OCI-LY3 (cell line): ENCODE measurements at regions not wholly inside any gene's neighbourhood (a gene's known extent, or its start where the extent isn't known, plus 50 kb on each side); places are given as distances from the start of the nearest gene placed in this dataset.

Experiments used
- H2AFZ ChIP-seq: fragments of 200-600, 300-600 bp; shearing (Covaris generic); 2 replicates; pipeline ENCODE4 v1.6.0; 2014; ENCODE audit warnings: antibody characterized with exemption, low read depth, low read length
- H3K27ac ChIP-seq: fragments of 200-600, 300-600 bp; sonication (generic); 2 replicates; pipeline ENCODE4 v1.5.1; 2014; ENCODE audit warnings: mild to moderate bottlenecking, low read length, moderate library complexity, mixed read lengths
- H3K27me3 ChIP-seq: fragments of 200-600, 300-600 bp; sonication (generic); 2 replicates; pipeline ENCODE4 v1.6.1; 2014; ENCODE audit warnings: low read depth, low read length, mixed read lengths
- H3K36me3 ChIP-seq: fragments of 200-600, 300-600 bp; sonication (generic); replicated peaks from 2 replicates; pipeline ENCODE3; 2014; ENCODE audit warnings: low read depth, low read length, mixed read lengths
- H3K4me1 ChIP-seq: fragments of 300-600, 200-600 bp; sonication (generic); 2 replicates; pipeline ENCODE4 v1.6.1; 2014; ENCODE audit warnings: low read length, mixed read lengths
- H3K4me2 ChIP-seq: fragments of 200-600, 300-600 bp; sonication (generic); 2 replicates; pipeline ENCODE4 v1.6.1; 2014; ENCODE audit warnings: low read length, mixed read lengths
- H3K4me3 ChIP-seq: fragments of 300-600, 200-600 bp; sonication (generic); 2 replicates; pipeline ENCODE4 v1.5.1; 2014; ENCODE audit warnings: antibody characterized with exemption, mild to moderate bottlenecking, low read length, moderate library complexity
- H3K79me2 ChIP-seq: fragments of 300-600, 200-600 bp; shearing (Covaris generic); 2 replicates; pipeline ENCODE4 v1.6.1; 2014; ENCODE audit warnings: mild to moderate bottlenecking, low read length, mixed read lengths
- H3K9ac ChIP-seq: fragments of 300-600, 200-600 bp; shearing (Covaris generic); 2 replicates; pipeline ENCODE4 v1.6.0; 2014; ENCODE audit warnings: mild to moderate bottlenecking, low read length, moderate library complexity
- H3K9me3 ChIP-seq: fragments of 200-600, 300-600 bp; shearing (Covaris generic); 2 replicates; pipeline ENCODE4 v1.6.1; 2014; ENCODE audit warnings: low read length, mixed read lengths; ENCODE audit not compliant: insufficient read depth
- H4K20me1 ChIP-seq: fragments of 200-600, 300-600 bp; sonication (generic); 2 replicates; pipeline ENCODE4 v1.6.1; 2016; ENCODE audit warnings: low read length, mixed read lengths; ENCODE audit not compliant: insufficient read depth
- EZH2phosphoT487 ChIP-seq: fragments of 200-600 bp; shearing (Covaris generic); IDR thresholded peaks from 2 replicates; pipeline ENCODE4 v1.6.1; 2018; ENCODE audit warnings: antibody characterized with exemption, mixed run types, low read depth
- TF ChIP-seq, protein P1 (sequence below): fragments of 200-600, 300-600 bp; sonication (generic); IDR thresholded peaks from 2 replicates; pipeline ENCODE4 v1.5.1; 2014; ENCODE audit warnings: antibody characterized with exemption, low read length, low read depth

- Histone ChIP-seq H3K27ac (peak overlapping the region; percentile 79), H3K36me3 (peaks cover 3% of the 10 kb centered on the region), H2AFZ (no peak overlapping the region), H3K9ac (peak overlapping the region; percentile 56), H3K9me3 (no peaks in the 10 kb centered on the region), H3K27me3 (no peaks in the 10 kb centered on the region), H3K4me2 (peak overlapping the region; percentile 63), H3K4me1 (peaks cover 40% of the 10 kb centered on the region), H3K79me2 (no peaks in the 10 kb centered on the region), H4K20me1 (no peaks in the 10 kb centered on the region), H3K4me3 (peak overlapping the region; percentile 46)
- TF ChIP-seq EZH2phosphoT487, result no peak
- TF ChIP-seq, protein P1, sequence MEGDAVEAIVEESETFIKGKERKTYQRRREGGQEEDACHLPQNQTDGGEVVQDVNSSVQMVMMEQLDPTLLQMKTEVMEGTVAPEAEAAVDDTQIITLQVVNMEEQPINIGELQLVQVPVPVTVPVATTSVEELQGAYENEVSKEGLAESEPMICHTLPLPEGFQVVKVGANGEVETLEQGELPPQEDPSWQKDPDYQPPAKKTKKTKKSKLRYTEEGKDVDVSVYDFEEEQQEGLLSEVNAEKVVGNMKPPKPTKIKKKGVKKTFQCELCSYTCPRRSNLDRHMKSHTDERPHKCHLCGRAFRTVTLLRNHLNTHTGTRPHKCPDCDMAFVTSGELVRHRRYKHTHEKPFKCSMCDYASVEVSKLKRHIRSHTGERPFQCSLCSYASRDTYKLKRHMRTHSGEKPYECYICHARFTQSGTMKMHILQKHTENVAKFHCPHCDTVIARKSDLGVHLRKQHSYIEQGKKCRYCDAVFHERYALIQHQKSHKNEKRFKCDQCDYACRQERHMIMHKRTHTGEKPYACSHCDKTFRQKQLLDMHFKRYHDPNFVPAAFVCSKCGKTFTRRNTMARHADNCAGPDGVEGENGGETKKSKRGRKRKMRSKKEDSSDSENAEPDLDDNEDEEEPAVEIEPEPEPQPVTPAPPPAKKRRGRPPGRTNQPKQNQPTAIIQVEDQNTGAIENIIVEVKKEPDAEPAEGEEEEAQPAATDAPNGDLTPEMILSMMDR, result no peak
These were observed 50.5 kb upstream of the PIM1 start for GRCh38 chr6:37119387-37119886.
